ENCODE measurements at regions not wholly inside any gene's neighbourhood (a gene's known extent, or its start where the extent isn't known, plus 50 kb on each side); places are given as distances from the start of the nearest gene placed in this dataset.

GRCh38 chr1:184297244-184297750 is 89.5 kb upstream of the C1orf21 start:
- DNase-seq (ENCODE audit: low read depth) (no peak), FAIRE-seq (peak; percentile 75)
- Histone ChIP-seq H3K27me3 (ENCODE audit: control insufficient read depth, insufficient read depth, low read length) (no peaks in the 10 kb centered on the region), H3K4me3 (ENCODE audit: low read depth, low read length) (no peak overlapping the region), H3K36me3 (ENCODE audit: control insufficient read depth, insufficient read depth, low read length) (no peaks in the 10 kb centered on the region)
- TF ChIP-seq, protein P1, sequence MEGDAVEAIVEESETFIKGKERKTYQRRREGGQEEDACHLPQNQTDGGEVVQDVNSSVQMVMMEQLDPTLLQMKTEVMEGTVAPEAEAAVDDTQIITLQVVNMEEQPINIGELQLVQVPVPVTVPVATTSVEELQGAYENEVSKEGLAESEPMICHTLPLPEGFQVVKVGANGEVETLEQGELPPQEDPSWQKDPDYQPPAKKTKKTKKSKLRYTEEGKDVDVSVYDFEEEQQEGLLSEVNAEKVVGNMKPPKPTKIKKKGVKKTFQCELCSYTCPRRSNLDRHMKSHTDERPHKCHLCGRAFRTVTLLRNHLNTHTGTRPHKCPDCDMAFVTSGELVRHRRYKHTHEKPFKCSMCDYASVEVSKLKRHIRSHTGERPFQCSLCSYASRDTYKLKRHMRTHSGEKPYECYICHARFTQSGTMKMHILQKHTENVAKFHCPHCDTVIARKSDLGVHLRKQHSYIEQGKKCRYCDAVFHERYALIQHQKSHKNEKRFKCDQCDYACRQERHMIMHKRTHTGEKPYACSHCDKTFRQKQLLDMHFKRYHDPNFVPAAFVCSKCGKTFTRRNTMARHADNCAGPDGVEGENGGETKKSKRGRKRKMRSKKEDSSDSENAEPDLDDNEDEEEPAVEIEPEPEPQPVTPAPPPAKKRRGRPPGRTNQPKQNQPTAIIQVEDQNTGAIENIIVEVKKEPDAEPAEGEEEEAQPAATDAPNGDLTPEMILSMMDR (IDR thresholded peaks at IDR 0.05; ENCODE audit: insufficient read depth, low read length, severe bottlenecking) = no peak

- TF ChIP-seq, protein P1 (IDR thresholded peaks at IDR 0.05; ENCODE audit: insufficient read depth, low read length, severe bottlenecking) = no peak
- FAIRE-seq (no peak), DNase-seq (ENCODE audit: low read depth) (no peak)
- Histone ChIP-seq H3K27me3 (ENCODE audit: control insufficient read depth, insufficient read depth, low read length) (no peaks in the 10 kb centered on the region), H3K36me3 (ENCODE audit: control insufficient read depth, insufficient read depth, low read length) (no peaks in the 10 kb centered on the region), H3K4me3 (ENCODE audit: low read depth, low read length) (no peak overlapping the region)
Measured at GRCh38 chr1:184298440-184299405, 88.1 kb upstream of the C1orf21 start.

DNA sequence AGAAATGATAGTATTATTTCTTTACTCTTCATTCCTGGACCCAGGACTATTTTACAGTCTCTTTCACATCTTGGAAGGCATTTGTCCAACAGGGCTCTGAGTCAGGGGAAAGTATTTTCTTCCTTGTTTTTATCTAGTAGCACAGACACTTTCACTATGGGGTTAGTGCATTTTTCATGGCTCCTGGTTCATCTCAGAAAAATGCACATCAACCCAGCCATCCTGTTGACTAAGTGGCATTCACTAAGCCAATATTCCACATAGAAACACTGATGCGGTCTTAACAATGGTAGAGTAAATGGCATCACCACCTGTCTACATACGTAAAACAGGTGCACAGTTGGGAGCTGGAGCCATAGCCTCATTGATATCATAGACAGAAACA is 87.4 kb upstream of the C1orf21 start:
- FAIRE-seq = no peak
- Histone ChIP-seq H3K27me3 (ENCODE audit: control insufficient read depth, insufficient read depth, low read length) (no peaks in the 10 kb centered on the region), H3K4me3 (ENCODE audit: low read depth, low read length) (no peak overlapping the region), H3K36me3 (ENCODE audit: control insufficient read depth, insufficient read depth, low read length) (no peaks in the 10 kb centered on the region)
- DNase-seq (ENCODE audit: low read depth) = peak; percentile 65
- TF ChIP-seq, protein P1 (IDR thresholded peaks at IDR 0.05; ENCODE audit: insufficient read depth, low read length, severe bottlenecking) = no peak

- no peak for FAIRE-seq
- no peaks in the 10 kb centered on the region for H3K36me3 ChIP-seq (ENCODE audit: control insufficient read depth, insufficient read depth, low read length)
- TF ChIP-seq, protein P1 (IDR thresholded peaks at IDR 0.05; ENCODE audit: insufficient read depth, low read length, severe bottlenecking) = no peak
Measured at GRCh38 chr1:184299796-184300195, 87.0 kb upstream of the C1orf21 start.

GRCh38 chr1:184300446-184300845 is 86.4 kb upstream of the C1orf21 start:
- no peak for FAIRE-seq
- TF ChIP-seq, protein P1 (IDR thresholded peaks at IDR 0.05; ENCODE audit: insufficient read depth, low read length, severe bottlenecking) = no peak

More at GRCh38 chr1:184299796-184300195, 87.0 kb upstream of the C1orf21 start:
- Histone ChIP-seq H3K4me3 (ENCODE audit: low read depth, low read length) (no peak overlapping the region), H3K27me3 (ENCODE audit: control insufficient read depth, insufficient read depth, low read length) (no peaks in the 10 kb centered on the region)
- DNase-seq (ENCODE audit: low read depth) = no peak

More at GRCh38 chr1:184300446-184300845, 86.4 kb upstream of the C1orf21 start:
- Histone ChIP-seq H3K27me3 (ENCODE audit: control insufficient read depth, insufficient read depth, low read length) (no peaks in the 10 kb centered on the region), H3K36me3 (ENCODE audit: control insufficient read depth, insufficient read depth, low read length) (no peaks in the 10 kb centered on the region), H3K4me3 (ENCODE audit: low read depth, low read length) (no peak overlapping the region)
- peak; percentile 31 for DNase-seq (ENCODE audit: low read depth)
